ENCODE measurements at regions not wholly inside any gene's neighbourhood (a gene's known extent, or its start where the extent isn't known, plus 50 kb on each side); places are given as distances from the start of the nearest gene placed in this dataset.

DNA sequence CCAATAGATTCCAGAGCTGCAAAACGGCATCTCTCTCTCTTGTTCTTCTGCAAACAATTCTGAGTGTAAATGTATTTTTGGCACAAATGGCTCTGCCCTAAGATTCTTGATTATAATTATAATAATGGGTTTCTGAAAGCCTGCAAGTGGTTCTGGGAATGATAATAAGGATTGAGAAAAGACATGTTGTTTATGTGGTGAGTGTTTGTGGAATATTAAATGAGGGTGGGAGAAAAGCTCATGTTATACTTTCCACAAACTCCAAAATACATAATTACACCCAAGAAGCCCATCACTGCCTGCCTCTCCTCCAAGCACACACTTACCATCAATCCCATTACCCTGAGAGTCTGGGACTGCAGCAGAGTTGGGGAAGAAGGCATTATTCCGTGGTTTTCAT, 460.0 kb upstream of the BRINP1 start:
- H3K18ac ChIP-seq (ENCODE audit: low read length) = no peak overlapping the region
- H2AFZ ChIP-seq (ENCODE audit: insufficient read depth, low read length, poor library complexity) = no peak overlapping the region
- H2BK12ac ChIP-seq (ENCODE audit: low read length) = no peak overlapping the region
- no peak overlapping the region for H2BK120ac ChIP-seq (ENCODE audit: insufficient read depth, low read length, poor library complexity)
- H4K8ac ChIP-seq (ENCODE audit: low read depth, low read length) = no peak overlapping the region
- H3K79me1 ChIP-seq (ENCODE audit: low read length) = no peaks in the 10 kb centered on the region
- H3K14ac ChIP-seq (ENCODE audit: low read length) = no peak overlapping the region
- no peak overlapping the region for H2AK5ac ChIP-seq (ENCODE audit: low read length)
- H3K36me3 ChIP-seq (ENCODE audit: control insufficient read depth in 1 of 2, insufficient read depth in 2 of 2, low read length in 2 of 2) = no peaks in the 10 kb centered on the region
- H3K27me3 ChIP-seq (ENCODE audit: insufficient read depth, low read length) = no peaks in the 10 kb centered on the region
- no peak overlapping the region for H3K9ac ChIP-seq (ENCODE audit: low read length)
- H3K27ac ChIP-seq (ENCODE audit: low read depth, low read length) = no peak overlapping the region
- no peak overlapping the region for H4K91ac ChIP-seq (ENCODE audit: low read depth, low read length)
- no peaks in the 10 kb centered on the region for H3K9me3 ChIP-seq (ENCODE audit: insufficient read depth, low read depth, low read length)
- H3K4ac ChIP-seq (ENCODE audit: low read depth, low read length) = no peak overlapping the region
- no peak overlapping the region for H3K23ac ChIP-seq (ENCODE audit: low read length)
- H3K4me2 ChIP-seq (ENCODE audit: low read length) = no peak overlapping the region
- H3K4me1 ChIP-seq (ENCODE audit: control insufficient read depth in 1 of 2, insufficient read depth in 2 of 2, low read length in 2 of 2) = no peaks in the 10 kb centered on the region
- no peak overlapping the region for H3K4me3 ChIP-seq (ENCODE audit: low read depth, low read length)
- no peak overlapping the region for H2BK5ac ChIP-seq (ENCODE audit: low read depth, low read length, poor library complexity)
- WGBS (ENCODE audit: extremely low coverage, insufficient coverage, insufficient read length) = no CpG with 5 or more reads among the region's 2 CpGs
- no peaks in the 10 kb centered on the region for H3K79me2 ChIP-seq (ENCODE audit: control insufficient read depth, insufficient read depth, low read length, poor library complexity)
- no peak for DNase-seq
- no peak overlapping the region for H4K12ac ChIP-seq (ENCODE audit: low read depth, low read length)

DNA sequence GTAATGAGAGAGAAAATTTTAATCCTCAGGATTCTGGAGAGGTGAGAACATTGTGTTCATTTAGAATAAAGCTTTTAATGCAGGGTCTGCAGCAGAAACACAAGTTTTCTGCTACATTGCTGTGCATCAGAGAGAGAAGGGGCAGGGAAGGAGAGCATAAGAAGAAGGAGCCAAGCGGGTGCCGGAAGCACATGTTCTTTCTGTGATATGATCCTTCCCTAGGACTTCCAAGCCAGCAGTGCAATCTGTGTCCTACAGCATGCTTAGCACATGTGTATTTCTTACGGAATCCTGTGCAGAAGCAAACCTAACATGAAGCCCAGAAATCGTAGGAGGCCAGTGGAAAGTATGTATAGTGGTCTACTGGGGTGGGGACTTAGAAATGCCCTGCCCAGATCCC, 458.3 kb upstream of the BRINP1 start:
- no peak overlapping the region for H3K4me2 ChIP-seq (ENCODE audit: low read length)
- no peak overlapping the region for H2BK120ac ChIP-seq (ENCODE audit: insufficient read depth, low read length, poor library complexity)
- no peak overlapping the region for H3K9ac ChIP-seq (ENCODE audit: low read length)
- no peak overlapping the region for H3K23ac ChIP-seq (ENCODE audit: low read length)
- no peaks in the 10 kb centered on the region for H3K9me3 ChIP-seq (ENCODE audit: insufficient read depth, low read depth, low read length)
- no peak overlapping the region for H2BK12ac ChIP-seq (ENCODE audit: low read length)
- H2AFZ ChIP-seq (ENCODE audit: insufficient read depth, low read length, poor library complexity) = no peak overlapping the region
- H3K27ac ChIP-seq (ENCODE audit: low read depth, low read length) = no peak overlapping the region
- H4K12ac ChIP-seq (ENCODE audit: low read depth, low read length) = no peak overlapping the region
- no peak for DNase-seq
- no peaks in the 10 kb centered on the region for H3K27me3 ChIP-seq (ENCODE audit: insufficient read depth, low read length)
- H3K36me3 ChIP-seq (ENCODE audit: control insufficient read depth in 1 of 2, insufficient read depth in 2 of 2, low read length in 2 of 2) = no peaks in the 10 kb centered on the region
- no peak overlapping the region for H4K8ac ChIP-seq (ENCODE audit: low read depth, low read length)
- H3K4ac ChIP-seq (ENCODE audit: low read depth, low read length) = no peak overlapping the region
- no peak overlapping the region for H2AK5ac ChIP-seq (ENCODE audit: low read length)
- H3K18ac ChIP-seq (ENCODE audit: low read length) = no peak overlapping the region
- no peak overlapping the region for H3K4me3 ChIP-seq (ENCODE audit: low read depth, low read length)
- H3K79me2 ChIP-seq (ENCODE audit: control insufficient read depth, insufficient read depth, low read length, poor library complexity) = no peaks in the 10 kb centered on the region
- no peak overlapping the region for H4K91ac ChIP-seq (ENCODE audit: low read depth, low read length)
- H3K14ac ChIP-seq (ENCODE audit: low read length) = no peak overlapping the region
- WGBS (ENCODE audit: extremely low coverage, insufficient coverage, insufficient read length) = no CpG with 5 or more reads among the region's 4 CpGs
- no peaks in the 10 kb centered on the region for H3K79me1 ChIP-seq (ENCODE audit: low read length)
- no peaks in the 10 kb centered on the region for H3K4me1 ChIP-seq (ENCODE audit: control insufficient read depth in 1 of 2, insufficient read depth in 2 of 2, low read length in 2 of 2)
- H2BK5ac ChIP-seq (ENCODE audit: low read depth, low read length, poor library complexity) = no peak overlapping the region

DNA sequence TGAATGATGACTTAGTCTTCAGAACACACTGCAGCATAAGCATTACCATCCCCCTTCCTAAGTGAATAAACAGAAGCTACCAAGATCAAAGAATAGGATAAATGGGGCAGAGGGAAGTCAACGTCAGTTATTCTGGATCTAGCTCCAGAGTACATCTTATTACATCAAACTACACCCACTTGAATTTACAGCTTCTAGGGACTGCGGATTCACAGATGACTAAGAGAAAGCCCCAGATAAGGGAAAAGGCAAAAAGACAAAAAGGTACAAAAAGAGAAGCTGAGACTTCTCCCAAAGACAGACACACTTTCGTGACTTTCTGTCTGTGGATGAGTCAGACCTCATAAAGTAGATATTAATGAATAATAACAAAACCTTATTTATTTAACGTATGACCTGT, 457.9 kb upstream of the BRINP1 start:
- Histone ChIP-seq H2AFZ (ENCODE audit: insufficient read depth, low read length, poor library complexity) (no peak overlapping the region), H4K12ac (ENCODE audit: low read depth, low read length) (no peak overlapping the region), H2BK120ac (ENCODE audit: insufficient read depth, low read length, poor library complexity) (no peak overlapping the region), H3K36me3 (ENCODE audit: control insufficient read depth in 1 of 2, insufficient read depth in 2 of 2, low read length in 2 of 2) (no peaks in the 10 kb centered on the region), H4K91ac (ENCODE audit: low read depth, low read length) (no peak overlapping the region), H3K4ac (ENCODE audit: low read depth, low read length) (no peak overlapping the region), H3K4me3 (ENCODE audit: low read depth, low read length) (no peak overlapping the region), H3K14ac (ENCODE audit: low read length) (no peak overlapping the region), H3K79me2 (ENCODE audit: control insufficient read depth, insufficient read depth, low read length, poor library complexity) (no peaks in the 10 kb centered on the region), H3K4me2 (ENCODE audit: low read length) (no peak overlapping the region), H3K9ac (ENCODE audit: low read length) (no peak overlapping the region), H3K18ac (ENCODE audit: low read length) (no peak overlapping the region), H3K27ac (ENCODE audit: low read depth, low read length) (no peak overlapping the region), H3K79me1 (ENCODE audit: low read length) (no peaks in the 10 kb centered on the region), H3K4me1 (ENCODE audit: control insufficient read depth in 1 of 2, insufficient read depth in 2 of 2, low read length in 2 of 2) (no peaks in the 10 kb centered on the region), H3K9me3 (ENCODE audit: insufficient read depth, low read depth, low read length) (no peaks in the 10 kb centered on the region), H2BK12ac (ENCODE audit: low read length) (no peak overlapping the region), H3K23ac (ENCODE audit: low read length) (no peak overlapping the region), H2BK5ac (ENCODE audit: low read depth, low read length, poor library complexity) (no peak overlapping the region), H3K27me3 (ENCODE audit: insufficient read depth, low read length) (no peaks in the 10 kb centered on the region), H2AK5ac (ENCODE audit: low read length) (no peak overlapping the region), H4K8ac (ENCODE audit: low read depth, low read length) (no peak overlapping the region)
- no peak for DNase-seq
- WGBS (ENCODE audit: extremely low coverage, insufficient coverage, insufficient read length) = no CpG with 5 or more reads among the region's 4 CpGs

- H2BK12ac ChIP-seq (ENCODE audit: low read length) = no peak overlapping the region
- H3K36me3 ChIP-seq (ENCODE audit: control insufficient read depth in 1 of 2, insufficient read depth in 2 of 2, low read length in 2 of 2) = no peaks in the 10 kb centered on the region
- H4K12ac ChIP-seq (ENCODE audit: low read depth, low read length) = no peak overlapping the region
- H3K14ac ChIP-seq (ENCODE audit: low read length) = no peak overlapping the region
- no peaks in the 10 kb centered on the region for H3K27me3 ChIP-seq (ENCODE audit: insufficient read depth, low read length)
- no peak overlapping the region for H4K8ac ChIP-seq (ENCODE audit: low read depth, low read length)
- no peaks in the 10 kb centered on the region for H3K9me3 ChIP-seq (ENCODE audit: insufficient read depth, low read depth, low read length)
- H3K79me2 ChIP-seq (ENCODE audit: control insufficient read depth, insufficient read depth, low read length, poor library complexity) = no peaks in the 10 kb centered on the region
- no CpG with 5 or more reads among the region's 5 CpGs for WGBS (ENCODE audit: extremely low coverage, insufficient coverage, insufficient read length)
- H2AFZ ChIP-seq (ENCODE audit: insufficient read depth, low read length, poor library complexity) = no peak overlapping the region
- H3K79me1 ChIP-seq (ENCODE audit: low read length) = no peaks in the 10 kb centered on the region
- H2BK5ac ChIP-seq (ENCODE audit: low read depth, low read length, poor library complexity) = no peak overlapping the region
- H3K4me1 ChIP-seq (ENCODE audit: control insufficient read depth in 1 of 2, insufficient read depth in 2 of 2, low read length in 2 of 2) = no peaks in the 10 kb centered on the region
- DNase-seq = no peak
- no peak overlapping the region for H2AK5ac ChIP-seq (ENCODE audit: low read length)
- no peak overlapping the region for H3K4me3 ChIP-seq (ENCODE audit: low read depth, low read length)
- no peak overlapping the region for H3K4me2 ChIP-seq (ENCODE audit: low read length)
- no peak overlapping the region for H3K27ac ChIP-seq (ENCODE audit: low read depth, low read length)
- no peak overlapping the region for H3K4ac ChIP-seq (ENCODE audit: low read depth, low read length)
- H3K9ac ChIP-seq (ENCODE audit: low read length) = no peak overlapping the region
- no peak overlapping the region for H2BK120ac ChIP-seq (ENCODE audit: insufficient read depth, low read length, poor library complexity)
- no peak overlapping the region for H3K23ac ChIP-seq (ENCODE audit: low read length)
- no peak overlapping the region for H4K91ac ChIP-seq (ENCODE audit: low read depth, low read length)
- no peak overlapping the region for H3K18ac ChIP-seq (ENCODE audit: low read length)
Observed at GRCh38 chr9:119818726-119819435, 449.6 kb upstream of the BRINP1 start.

All from trophoblast cell (in vitro differentiated cells and primary cell).